ENCODE measurements at regions not wholly inside any gene's neighbourhood (a gene's known extent, or its start where the extent isn't known, plus 50 kb on each side); places are given as distances from the start of the nearest gene placed in this dataset.

GRCh38 chr5:107231191-107231590 is 439.5 kb downstream of the EFNA5 start:
- no peak for TF ChIP-seq CTCF (IDR thresholded peaks at IDR 0.05 in 2 of 3, conservative IDR thresholded peaks at IDR 0.05 in 1 of 3; ENCODE audit: borderline replicate concordance in 1 of 3, insufficient read depth in 1 of 3, low read depth in 2 of 3, low read length in 2 of 3)
- TF ChIP-seq POLR2A (IDR thresholded peaks at IDR 0.05; ENCODE audit: borderline replicate concordance, extremely low read depth, insufficient read depth, insufficient read length) = no peak
- TF ChIP-seq ELF1 (IDR thresholded peaks at IDR 0.05; ENCODE audit: borderline replicate concordance, low read depth) = no peak
- TF ChIP-seq POLR2AphosphoS5 (IDR thresholded peaks at IDR 0.05; ENCODE audit: low read depth, low read length) = no peak
- no peak for TF ChIP-seq SP1 (IDR thresholded peaks at IDR 0.05; ENCODE audit: low read depth)
- no peak for TF ChIP-seq ZFX (IDR thresholded peaks at IDR 0.05)
- TF ChIP-seq EZH2 (IDR thresholded peaks at IDR 0.05) = no peak
- no peak for TF ChIP-seq FOSL1 (IDR thresholded peaks at IDR 0.05; ENCODE audit: low read depth)
- no peak for TF ChIP-seq RAD21 (IDR thresholded peaks at IDR 0.05; ENCODE audit: low read depth)
- no peak for TF ChIP-seq SRF (IDR thresholded peaks at IDR 0.05; ENCODE audit: low read depth)
- TF ChIP-seq ATF3 (IDR thresholded peaks at IDR 0.05) = no peak
- TF ChIP-seq ZBTB33 (IDR thresholded peaks at IDR 0.05; ENCODE audit: extremely low read depth, insufficient replicate concordance, low read length) = no peak
- no peak for TF ChIP-seq SIN3A (IDR thresholded peaks at IDR 0.05; ENCODE audit: low read depth)
- TF ChIP-seq EZH2phosphoT487 (IDR thresholded peaks at IDR 0.05; ENCODE audit: borderline replicate concordance) = no peak

All from HCT116 (cell line).